Keratinocyte (primary cell): ENCODE measurements at regions not wholly inside any gene's neighbourhood (a gene's known extent, or its start where the extent isn't known, plus 50 kb on each side); places are given as distances from the start of the nearest gene placed in this dataset.

Experiments
- EZH2 ChIP-seq: IDR thresholded peaks from one replicate; pipeline ENCODE4 v1.6.1; 2012; ENCODE audit warnings: inconsistent platforms, mild to moderate bottlenecking, low read length, moderate library complexity
- TF ChIP-seq, protein P1 (sequence below), 3 experiments: IDR thresholded peaks in 1 of 3; conservative IDR thresholded peaks in 1 of 3; optimal IDR thresholded peaks in 1 of 3; 2 replicates in 2 of 3; 3 replicates in 1 of 3; pipeline versions ENCODE3 to v1.5.1; 2011; ENCODE audit warnings: low read length in 3 of 3, mild to moderate bottlenecking in 3 of 3, moderate library complexity in 2 of 3, control low read depth in 1 of 3, inconsistent platforms in 1 of 3; ENCODE audit not compliant: insufficient read depth in 2 of 3; ENCODE audit errors: extremely low read depth in 1 of 3

DNA sequence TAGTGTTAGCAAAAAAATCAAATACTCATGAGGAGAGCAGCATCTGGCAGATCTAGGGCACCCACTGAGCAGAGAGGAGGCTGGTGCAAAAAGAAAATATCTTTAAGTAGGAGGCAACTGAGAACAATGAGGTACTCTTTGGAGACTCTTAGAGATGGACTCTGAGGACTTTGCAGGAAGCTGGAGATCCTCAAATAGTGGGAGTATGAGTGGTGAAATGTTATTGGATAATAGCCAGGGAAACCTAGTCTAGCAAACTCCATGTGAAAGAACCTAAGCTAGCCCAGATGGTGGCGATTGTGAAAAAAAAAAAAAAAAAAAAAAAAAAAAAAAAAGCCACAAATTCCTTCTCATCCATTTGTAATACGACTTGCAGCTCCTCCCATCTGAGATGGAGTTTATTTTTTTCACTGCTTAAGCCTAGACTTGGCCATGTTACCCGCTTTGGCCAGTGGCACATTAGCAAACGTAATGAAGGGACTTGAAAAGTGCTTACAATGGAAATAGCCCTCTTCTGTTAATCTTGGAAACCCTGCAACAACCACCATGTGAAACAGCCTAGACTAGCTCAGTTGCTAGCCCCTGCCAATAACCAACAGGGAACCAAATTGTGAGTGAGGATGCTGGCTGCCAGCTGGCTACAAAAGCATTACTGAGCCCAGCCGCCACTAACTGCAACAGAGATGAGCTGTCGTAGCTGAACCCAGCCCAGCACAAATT lies 476.2 kb downstream of the KLF12 start:
- TF ChIP-seq, protein P1, sequence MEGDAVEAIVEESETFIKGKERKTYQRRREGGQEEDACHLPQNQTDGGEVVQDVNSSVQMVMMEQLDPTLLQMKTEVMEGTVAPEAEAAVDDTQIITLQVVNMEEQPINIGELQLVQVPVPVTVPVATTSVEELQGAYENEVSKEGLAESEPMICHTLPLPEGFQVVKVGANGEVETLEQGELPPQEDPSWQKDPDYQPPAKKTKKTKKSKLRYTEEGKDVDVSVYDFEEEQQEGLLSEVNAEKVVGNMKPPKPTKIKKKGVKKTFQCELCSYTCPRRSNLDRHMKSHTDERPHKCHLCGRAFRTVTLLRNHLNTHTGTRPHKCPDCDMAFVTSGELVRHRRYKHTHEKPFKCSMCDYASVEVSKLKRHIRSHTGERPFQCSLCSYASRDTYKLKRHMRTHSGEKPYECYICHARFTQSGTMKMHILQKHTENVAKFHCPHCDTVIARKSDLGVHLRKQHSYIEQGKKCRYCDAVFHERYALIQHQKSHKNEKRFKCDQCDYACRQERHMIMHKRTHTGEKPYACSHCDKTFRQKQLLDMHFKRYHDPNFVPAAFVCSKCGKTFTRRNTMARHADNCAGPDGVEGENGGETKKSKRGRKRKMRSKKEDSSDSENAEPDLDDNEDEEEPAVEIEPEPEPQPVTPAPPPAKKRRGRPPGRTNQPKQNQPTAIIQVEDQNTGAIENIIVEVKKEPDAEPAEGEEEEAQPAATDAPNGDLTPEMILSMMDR (optimal IDR thresholded peaks at IDR 0.05 in 1 of 3, IDR thresholded peaks at IDR 0.05 in 1 of 3, conservative IDR thresholded peaks at IDR 0.05 in 1 of 3; ENCODE audit: extremely low read depth in 1 of 3, insufficient read depth in 2 of 3, low read length in 3 of 3): no peak
- no peak for TF ChIP-seq EZH2
